ENCODE measurements at regions not wholly inside any gene's neighbourhood (a gene's known extent, or its start where the extent isn't known, plus 50 kb on each side); places are given as distances from the start of the nearest gene placed in this dataset.

DNA sequence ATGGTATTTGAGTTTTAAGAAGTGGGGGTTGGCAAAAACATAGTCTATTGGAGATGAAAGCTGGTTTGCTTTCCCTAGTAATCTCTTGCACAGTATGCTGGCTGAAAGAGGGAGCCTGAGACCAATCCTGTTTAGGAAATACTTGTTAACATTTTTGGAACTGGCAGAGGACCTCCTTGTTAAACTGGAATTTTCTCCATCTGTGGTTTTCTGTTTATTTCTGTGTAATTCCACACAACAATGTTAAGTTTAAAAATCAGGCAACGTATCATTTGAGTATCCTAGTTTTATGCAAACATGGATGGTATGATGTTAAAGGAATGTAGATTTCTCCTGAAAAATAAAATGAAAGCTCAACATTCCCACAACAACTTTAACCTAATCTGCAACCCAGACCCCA, 536.0 kb upstream of the TBL1XR1 start:
- Histone ChIP-seq H3K79me2 (ENCODE audit: low read length) (no peaks in the 10 kb centered on the region), H3K4me1 (ENCODE audit: insufficient read depth, low read length) (peaks cover 9% of the 10 kb centered on the region), H3K27me3 (ENCODE audit: low read length) (no peaks in the 10 kb centered on the region), H4K20me1 (ENCODE audit: low read length) (no peaks in the 10 kb centered on the region), H2AFZ (ENCODE audit: low read length) (no peak overlapping the region), H3F3A (ENCODE audit: low read length, unreplicated experiment) (no peaks in the 10 kb centered on the region), H3K4me3 (ENCODE audit: low read length) (no peak overlapping the region), H3K27ac (ENCODE audit: low read length) (no peak overlapping the region), H3K36me3 (ENCODE audit: low read depth, low read length) (no peaks in the 10 kb centered on the region), H3K4me2 (ENCODE audit: low read length) (no peak overlapping the region), H3K9me3 (ENCODE audit: low read length) (no peaks in the 10 kb centered on the region), H3K9me2 (replicated peaks; ENCODE audit: low read length) (no peaks in the 10 kb centered on the region), H3K9ac (ENCODE audit: low read length) (no peak overlapping the region)
- TF ChIP-seq, protein P1, sequence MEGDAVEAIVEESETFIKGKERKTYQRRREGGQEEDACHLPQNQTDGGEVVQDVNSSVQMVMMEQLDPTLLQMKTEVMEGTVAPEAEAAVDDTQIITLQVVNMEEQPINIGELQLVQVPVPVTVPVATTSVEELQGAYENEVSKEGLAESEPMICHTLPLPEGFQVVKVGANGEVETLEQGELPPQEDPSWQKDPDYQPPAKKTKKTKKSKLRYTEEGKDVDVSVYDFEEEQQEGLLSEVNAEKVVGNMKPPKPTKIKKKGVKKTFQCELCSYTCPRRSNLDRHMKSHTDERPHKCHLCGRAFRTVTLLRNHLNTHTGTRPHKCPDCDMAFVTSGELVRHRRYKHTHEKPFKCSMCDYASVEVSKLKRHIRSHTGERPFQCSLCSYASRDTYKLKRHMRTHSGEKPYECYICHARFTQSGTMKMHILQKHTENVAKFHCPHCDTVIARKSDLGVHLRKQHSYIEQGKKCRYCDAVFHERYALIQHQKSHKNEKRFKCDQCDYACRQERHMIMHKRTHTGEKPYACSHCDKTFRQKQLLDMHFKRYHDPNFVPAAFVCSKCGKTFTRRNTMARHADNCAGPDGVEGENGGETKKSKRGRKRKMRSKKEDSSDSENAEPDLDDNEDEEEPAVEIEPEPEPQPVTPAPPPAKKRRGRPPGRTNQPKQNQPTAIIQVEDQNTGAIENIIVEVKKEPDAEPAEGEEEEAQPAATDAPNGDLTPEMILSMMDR (conservative IDR thresholded peaks at IDR 0.05; ENCODE audit: low read depth, low read length): no peak
- no peak for TF ChIP-seq EZH2 (IDR thresholded peaks at IDR 0.05; ENCODE audit: low read length, unreplicated experiment)
- TF ChIP-seq EZH2phosphoT487 (IDR thresholded peaks at IDR 0.05; ENCODE audit: borderline replicate concordance, low read length): no peak
- POLR2A ChIA-PET (ENCODE audit: unreplicated experiment): no interaction called here
- CTCF ChIA-PET: no interaction called here
- DNase-seq (no peak), ATAC-seq (no peak)
- BruUV-seq (replicated peaks): no TSS peak
- intact Hi-C loops (cut with micrococcal nuclease): no loop called here

DNA sequence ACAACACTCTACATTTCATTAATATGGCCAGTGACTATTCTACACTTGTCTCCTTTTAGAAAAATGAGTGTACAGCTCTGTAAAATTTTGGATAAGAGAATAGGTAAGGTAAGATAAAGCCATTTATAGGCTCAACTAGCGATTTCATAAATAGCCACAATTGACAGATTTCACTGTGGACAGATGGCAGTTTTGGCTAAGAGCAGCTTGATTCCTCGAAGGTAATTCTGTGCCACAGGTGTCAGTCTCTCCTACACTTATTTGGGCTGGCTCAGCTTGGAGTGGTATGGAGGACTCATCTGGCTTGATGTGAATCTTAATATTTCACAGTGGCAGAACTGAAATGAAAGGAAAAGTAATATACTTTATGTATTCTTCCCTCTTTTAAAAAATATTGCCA, 536.7 kb upstream of the TBL1XR1 start:
- ATAC-seq (no peak), DNase-seq (no peak)
- ChIA-PET POLR2A (ENCODE audit: unreplicated experiment) (no interaction called here), CTCF (no interaction called here)
- Histone ChIP-seq H3K9me2 (replicated peaks; ENCODE audit: low read length) (no peaks in the 10 kb centered on the region), H3F3A (ENCODE audit: low read length, unreplicated experiment) (no peaks in the 10 kb centered on the region), H3K27ac (ENCODE audit: low read length) (no peak overlapping the region), H3K27me3 (ENCODE audit: low read length) (no peaks in the 10 kb centered on the region), H2AFZ (ENCODE audit: low read length) (no peak overlapping the region), H3K79me2 (ENCODE audit: low read length) (no peaks in the 10 kb centered on the region), H3K4me3 (ENCODE audit: low read length) (no peak overlapping the region), H3K4me1 (ENCODE audit: insufficient read depth, low read length) (peaks cover 9% of the 10 kb centered on the region), H3K4me2 (ENCODE audit: low read length) (no peak overlapping the region), H3K36me3 (ENCODE audit: low read depth, low read length) (no peaks in the 10 kb centered on the region), H4K20me1 (ENCODE audit: low read length) (no peaks in the 10 kb centered on the region), H3K9me3 (ENCODE audit: low read length) (no peaks in the 10 kb centered on the region), H3K9ac (ENCODE audit: low read length) (no peak overlapping the region)
- TF ChIP-seq, protein P1 (conservative IDR thresholded peaks at IDR 0.05; ENCODE audit: low read depth, low read length): no peak
- TF ChIP-seq EZH2 (IDR thresholded peaks at IDR 0.05; ENCODE audit: low read length, unreplicated experiment) (no peak), EZH2phosphoT487 (IDR thresholded peaks at IDR 0.05; ENCODE audit: borderline replicate concordance, low read length) (no peak)
- intact Hi-C loops (cut with micrococcal nuclease): no loop called here
- BruUV-seq (replicated peaks): no TSS peak

DNA sequence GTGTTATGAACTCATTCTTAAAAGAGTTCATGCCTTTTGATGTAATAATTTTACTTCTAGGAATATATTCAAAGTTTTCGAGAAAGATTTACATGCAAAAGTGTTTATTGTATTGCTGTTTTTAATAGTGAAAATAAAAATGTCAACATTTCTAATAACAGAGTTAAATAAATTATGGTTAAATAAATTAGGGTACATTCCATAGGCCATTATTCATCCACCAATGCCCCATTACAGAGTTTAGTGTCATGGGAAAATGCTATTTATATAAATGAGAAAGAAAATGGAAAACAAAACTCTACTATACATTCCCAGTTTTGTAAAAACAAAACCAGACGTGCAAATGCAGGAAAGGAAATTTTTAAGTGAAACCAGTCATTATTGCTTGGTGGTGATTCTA, 538.1 kb upstream of the TBL1XR1 start:
- H3K4me3 ChIP-seq (ENCODE audit: low read length): no peak overlapping the region
- no peak overlapping the region for H3K9ac ChIP-seq (ENCODE audit: low read length)
- no peaks in the 10 kb centered on the region for H3F3A ChIP-seq (ENCODE audit: low read length, unreplicated experiment)
- peaks cover 9% of the 10 kb centered on the region for H3K4me1 ChIP-seq (ENCODE audit: insufficient read depth, low read length)
- DNase-seq (no peak), ATAC-seq (no peak)
- H3K9me2 ChIP-seq (replicated peaks; ENCODE audit: low read length): no peaks in the 10 kb centered on the region
- ChIA-PET POLR2A (ENCODE audit: unreplicated experiment) (no interaction called here), CTCF (no interaction called here)
- no peak overlapping the region for H2AFZ ChIP-seq (ENCODE audit: low read length)
- H3K36me3 ChIP-seq (ENCODE audit: low read depth, low read length): no peaks in the 10 kb centered on the region
- no peaks in the 10 kb centered on the region for H3K79me2 ChIP-seq (ENCODE audit: low read length)
- no TSS peak for BruUV-seq (replicated peaks)
- H3K27ac ChIP-seq (ENCODE audit: low read length): no peak overlapping the region
- H3K27me3 ChIP-seq (ENCODE audit: low read length): no peaks in the 10 kb centered on the region
- no peak overlapping the region for H3K4me2 ChIP-seq (ENCODE audit: low read length)
- H4K20me1 ChIP-seq (ENCODE audit: low read length): no peaks in the 10 kb centered on the region
- H3K9me3 ChIP-seq (ENCODE audit: low read length): no peaks in the 10 kb centered on the region
- intact Hi-C loops (cut with micrococcal nuclease): no loop called here
- TF ChIP-seq EZH2 (IDR thresholded peaks at IDR 0.05; ENCODE audit: low read length, unreplicated experiment) (no peak), EZH2phosphoT487 (IDR thresholded peaks at IDR 0.05; ENCODE audit: borderline replicate concordance, low read length) (no peak)
- TF ChIP-seq, protein P1 (conservative IDR thresholded peaks at IDR 0.05; ENCODE audit: low read depth, low read length): no peak

All from PC-3 (cell line).